HG02798 (cell line): ENCODE measurements at regions not wholly inside any gene's neighbourhood (a gene's known extent, or its start where the extent isn't known, plus 50 kb on each side); places are given as distances from the start of the nearest gene placed in this dataset.

ENCODE experiments used
- ATAC-seq: cut with Tn5 transposase; IDR thresholded peaks from one replicate; pipeline ENCODE4 v1.9.1; 2021; ENCODE audit warnings: mild to moderate bottlenecking; ENCODE audit not compliant: unreplicated experiment, poor library complexity

- ATAC-seq: no peak
These were observed 289.3 kb downstream of the SHOX2 start for GRCh38 chr3:157816896-157817295.

DNA sequence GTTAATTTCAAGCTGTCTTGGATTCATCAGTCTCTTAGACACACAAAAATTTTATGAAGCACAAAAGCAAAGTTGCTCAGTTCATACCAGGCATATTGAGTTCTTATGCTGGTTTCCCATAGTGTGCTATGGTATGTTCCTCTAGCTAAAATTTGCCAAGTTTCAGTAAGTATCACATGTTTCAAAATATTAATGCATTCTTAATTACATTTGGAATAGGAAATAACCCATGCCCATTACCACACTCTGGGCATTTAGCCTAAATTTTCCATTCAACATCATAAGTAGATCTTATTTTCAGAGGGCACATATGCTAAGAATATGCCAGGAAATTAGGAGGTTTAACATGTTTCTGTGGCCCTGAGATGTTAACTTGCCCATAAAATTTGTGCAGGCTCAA is 289.9 kb downstream of the SHOX2 start:
- ATAC-seq: no peak

DNA sequence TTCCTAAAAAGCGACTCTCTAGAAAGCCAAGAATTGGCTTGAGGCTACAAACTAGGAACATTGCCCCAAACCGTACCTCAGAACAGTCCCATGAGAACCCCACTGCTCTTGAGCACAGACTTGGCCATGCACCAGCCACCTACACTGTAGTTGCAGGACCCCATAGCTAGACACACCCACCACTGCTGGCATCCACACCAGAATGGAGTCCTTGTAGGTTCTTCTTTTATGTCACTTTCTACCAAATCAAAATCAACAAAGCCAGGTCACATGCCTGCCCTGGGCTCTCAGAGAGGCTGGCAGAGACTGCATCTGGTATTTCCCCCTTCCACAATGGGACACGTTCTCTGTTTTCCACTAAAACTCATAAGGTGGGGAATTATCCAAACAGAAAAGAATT is 290.5 kb downstream of the SHOX2 start:
- no peak for ATAC-seq

DNA sequence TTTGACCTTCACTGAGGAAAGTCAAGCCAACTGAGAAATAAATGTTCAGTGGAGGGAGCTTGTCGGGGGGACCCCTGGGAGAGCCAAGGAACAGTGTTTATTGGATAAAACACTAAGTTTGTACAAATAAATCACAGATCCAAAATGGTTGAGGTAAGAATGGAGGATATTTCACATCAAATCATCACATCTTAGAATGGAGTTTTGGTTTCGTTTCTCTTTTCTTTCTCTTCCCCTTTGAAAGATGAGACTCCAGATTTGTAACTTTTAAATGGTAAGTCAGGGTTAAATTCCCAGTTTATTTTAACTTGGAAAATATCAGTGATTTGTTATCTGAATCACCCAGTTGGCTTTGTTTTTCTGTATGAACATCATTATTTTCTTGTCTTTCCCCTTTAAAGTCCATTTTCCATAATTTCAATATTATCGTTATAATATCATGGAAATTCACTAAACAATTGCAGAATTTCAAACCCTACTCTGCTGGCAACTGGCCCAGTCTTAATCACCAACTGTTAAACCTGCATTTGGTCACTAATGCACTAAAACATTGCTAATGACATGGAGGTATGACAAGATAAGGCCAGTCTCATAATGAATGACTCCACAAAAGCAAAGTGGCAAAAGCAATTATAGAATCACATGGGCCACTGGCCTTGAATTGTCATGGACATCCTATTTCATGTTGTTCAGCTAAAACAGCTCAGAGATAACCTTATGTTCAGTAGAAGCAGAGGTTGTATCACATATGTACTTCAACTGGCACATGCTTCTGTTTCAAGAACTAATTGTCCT is 295.1 kb downstream of the SHOX2 start:
- no peak for ATAC-seq

DNA sequence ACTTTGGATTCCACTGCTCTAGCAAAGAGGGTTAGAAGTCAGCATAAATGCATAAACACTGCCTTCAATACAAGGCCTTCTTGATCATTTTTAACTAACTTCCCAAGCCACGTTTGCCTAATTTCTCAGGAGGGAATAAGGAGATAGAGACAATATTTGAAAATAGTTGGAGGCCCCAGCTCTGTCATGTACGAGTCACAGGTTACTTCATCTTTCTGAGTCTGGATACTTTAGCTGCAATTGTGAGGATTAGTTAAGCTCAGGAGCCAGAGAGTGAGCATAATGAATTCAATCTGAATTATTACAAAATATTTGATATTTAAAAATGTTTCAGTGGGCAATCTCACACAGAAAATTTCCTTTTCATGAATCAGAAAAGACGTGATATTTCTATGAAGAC is 298.9 kb downstream of the SHOX2 start:
- no peak for ATAC-seq

GRCh38 chr3:157805538-157805937 is 300.7 kb downstream of the SHOX2 start:
- ATAC-seq: no peak

- ATAC-seq: no peak
These were observed 291.6 kb upstream of the VEPH1 start for GRCh38 chr3:157794771-157795170.

DNA sequence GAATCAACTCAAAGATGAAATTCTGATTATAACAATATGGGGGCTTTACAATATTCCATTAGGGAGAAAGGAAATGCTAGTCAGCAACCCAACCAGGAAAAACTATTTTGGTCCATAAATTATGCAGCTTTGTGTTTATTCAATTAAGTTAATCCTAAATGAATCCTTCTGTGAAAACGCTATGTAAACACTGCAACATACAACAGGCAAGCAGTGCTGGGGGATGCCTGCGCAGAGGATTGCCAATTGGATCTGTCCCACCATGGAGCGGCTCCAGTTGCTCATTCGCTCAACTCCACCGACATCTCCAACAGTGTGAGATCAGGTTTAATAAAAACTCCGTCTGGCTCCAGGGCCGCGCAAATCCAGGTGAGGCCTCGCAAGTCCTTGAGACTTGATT is 290.5 kb upstream of the VEPH1 start:
- ATAC-seq: no peak

- no peak for ATAC-seq
These were observed 285.9 kb upstream of the VEPH1 start for GRCh38 chr3:157789162-157789561.

- no peak for ATAC-seq
These were observed 283.4 kb upstream of the VEPH1 start for GRCh38 chr3:157786618-157787017.

DNA sequence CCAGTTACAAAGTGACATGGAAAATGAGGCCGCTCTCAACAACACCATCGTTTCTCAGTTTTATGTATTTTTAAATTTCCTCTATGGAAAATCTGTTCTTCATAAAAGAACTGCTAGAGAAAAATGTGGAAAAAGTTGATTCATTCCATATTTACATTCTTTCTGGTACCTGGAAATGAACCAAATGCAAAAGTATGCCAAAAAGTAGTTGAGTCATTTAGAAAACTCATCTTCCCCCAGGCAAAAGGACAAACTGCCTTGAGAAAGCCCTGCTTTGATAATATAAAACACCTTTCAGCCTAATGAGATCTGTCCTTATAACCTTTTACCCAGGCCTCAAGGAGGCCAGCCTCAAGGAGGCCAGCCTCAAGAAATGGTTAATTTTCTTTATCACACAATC is 283.0 kb upstream of the VEPH1 start:
- no peak for ATAC-seq

DNA sequence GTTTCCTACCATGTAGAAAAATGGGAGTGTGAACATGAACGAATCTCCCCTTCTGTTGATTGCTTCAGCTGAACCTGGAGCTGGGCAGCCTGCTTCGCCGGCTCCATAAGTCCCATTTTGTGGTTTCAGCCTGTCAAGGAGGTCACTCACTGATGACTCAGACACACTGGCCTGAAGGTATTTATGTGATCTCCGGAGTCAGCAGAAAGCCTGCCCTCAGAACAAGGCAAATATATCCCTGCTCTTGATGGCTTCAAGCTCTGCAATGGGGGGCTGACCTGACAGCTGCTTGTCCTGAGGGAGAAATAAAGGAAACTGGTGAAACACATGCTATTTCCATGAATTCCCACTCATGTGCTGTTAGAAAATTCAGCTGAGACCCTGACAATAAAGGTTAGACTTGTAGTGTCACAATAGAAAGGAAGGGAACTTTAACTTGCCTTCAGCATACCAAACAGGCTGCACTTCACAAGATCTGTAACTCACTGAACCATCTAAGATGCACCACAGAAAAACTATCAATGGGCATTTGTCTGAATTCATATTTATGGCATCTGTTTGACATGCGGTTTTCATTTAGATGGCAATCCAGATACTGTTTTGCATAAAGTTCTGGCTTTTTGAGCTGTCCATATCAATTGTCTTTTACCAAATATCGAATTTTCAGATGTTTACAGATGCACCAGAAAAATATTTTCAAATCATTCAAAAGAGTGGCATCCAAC is 282.0 kb upstream of the VEPH1 start:
- ATAC-seq: no peak

- no peak for ATAC-seq
These were observed 279.0 kb upstream of the VEPH1 start for GRCh38 chr3:157782236-157782635.

- ATAC-seq: no peak
These were observed 273.6 kb upstream of the VEPH1 start for GRCh38 chr3:157776861-157777260.

DNA sequence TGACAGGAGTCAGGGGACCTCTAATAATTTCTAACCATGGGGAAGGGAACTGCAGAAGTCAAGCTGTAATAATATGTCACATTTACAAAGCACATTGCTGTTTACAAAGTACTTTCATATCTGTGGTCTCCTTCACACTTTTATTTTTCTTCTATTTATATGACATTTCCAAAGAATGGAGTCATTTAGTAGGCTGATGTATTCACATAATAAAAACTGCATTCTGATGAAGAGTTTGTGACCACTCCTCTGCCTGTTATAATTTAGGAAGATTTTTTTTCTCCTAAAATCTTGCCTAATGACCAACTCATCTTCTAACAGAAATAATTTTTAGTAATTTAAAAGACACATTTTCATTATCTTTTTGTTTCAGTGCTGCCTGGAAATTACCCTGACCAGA is 272.2 kb upstream of the VEPH1 start:
- no peak for ATAC-seq

DNA sequence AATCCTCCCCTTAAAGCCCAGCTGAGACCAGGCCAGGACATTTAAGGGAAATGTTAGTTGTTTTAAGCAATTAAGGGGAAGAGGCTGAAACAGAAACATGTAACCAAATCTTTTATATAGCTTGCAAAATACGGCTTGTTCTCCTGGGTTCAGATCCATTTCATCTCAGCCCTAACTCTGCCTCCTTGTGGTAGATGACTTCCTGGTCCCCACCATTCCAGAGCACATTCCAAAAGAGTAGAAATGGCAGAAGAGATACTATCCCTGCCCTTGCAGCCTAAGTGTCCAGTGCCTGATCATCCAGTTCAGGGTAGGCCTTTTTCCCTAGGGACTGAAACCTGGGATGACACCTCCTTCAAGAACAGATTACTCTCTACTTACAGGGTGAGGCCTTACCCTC is 266.2 kb upstream of the VEPH1 start:
- no peak for ATAC-seq

DNA sequence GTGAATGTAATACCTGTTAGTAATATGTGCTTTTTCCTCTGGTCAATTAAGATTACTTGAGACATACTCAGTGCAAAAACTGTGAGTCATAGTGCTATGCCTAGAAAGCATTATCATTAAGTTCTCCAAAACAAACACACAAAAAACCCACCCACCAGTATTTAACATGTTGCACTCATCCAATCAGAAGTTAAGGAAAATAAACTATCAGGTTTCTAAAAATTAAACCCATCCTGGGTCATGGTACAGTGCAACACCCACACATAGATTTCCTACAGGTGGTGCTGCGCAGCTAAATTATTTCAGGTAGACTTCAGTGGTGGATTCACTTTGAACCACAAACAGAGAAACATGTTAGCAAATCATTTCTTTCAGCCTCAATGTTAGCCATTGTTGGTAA is 264.4 kb upstream of the VEPH1 start:
- ATAC-seq: no peak

DNA sequence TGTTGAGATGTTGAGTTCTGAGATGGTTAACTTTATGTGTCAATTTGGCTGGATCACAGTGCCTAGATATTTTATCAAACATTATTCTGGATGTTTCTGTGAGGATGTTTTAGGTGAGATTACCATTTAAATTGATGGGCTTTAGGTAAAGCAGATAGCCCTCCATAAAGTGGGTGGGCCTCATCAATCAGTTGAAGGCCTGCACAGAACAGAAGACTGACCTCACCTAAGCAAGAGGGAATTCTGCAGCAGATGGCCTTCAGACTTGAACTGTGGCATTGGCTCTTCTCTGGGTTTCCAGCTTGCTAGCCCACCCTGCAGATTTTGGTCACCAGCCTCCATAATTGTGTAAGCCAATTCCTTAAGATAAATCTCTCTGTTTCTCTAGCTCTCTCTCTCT is 260.4 kb upstream of the VEPH1 start:
- no peak for ATAC-seq

DNA sequence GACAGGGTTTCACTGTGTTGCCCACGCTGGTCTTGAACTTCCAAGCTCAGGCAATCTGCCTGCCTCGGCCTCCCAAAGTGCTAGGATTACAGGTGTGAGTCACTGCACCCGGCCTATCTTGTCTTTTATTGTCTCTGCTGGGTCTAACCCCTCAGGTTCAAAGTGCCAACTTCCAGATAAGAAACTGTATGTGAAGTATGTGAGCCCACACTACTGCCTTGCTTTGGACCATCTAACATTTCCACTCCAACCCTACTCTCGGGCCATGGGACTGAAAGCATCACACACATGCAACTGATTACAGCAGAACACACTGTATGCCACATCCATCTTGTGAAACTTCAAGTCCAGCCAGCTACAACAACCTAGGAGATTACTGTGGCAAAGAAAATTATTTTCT is 256.1 kb upstream of the VEPH1 start:
- ATAC-seq: no peak

DNA sequence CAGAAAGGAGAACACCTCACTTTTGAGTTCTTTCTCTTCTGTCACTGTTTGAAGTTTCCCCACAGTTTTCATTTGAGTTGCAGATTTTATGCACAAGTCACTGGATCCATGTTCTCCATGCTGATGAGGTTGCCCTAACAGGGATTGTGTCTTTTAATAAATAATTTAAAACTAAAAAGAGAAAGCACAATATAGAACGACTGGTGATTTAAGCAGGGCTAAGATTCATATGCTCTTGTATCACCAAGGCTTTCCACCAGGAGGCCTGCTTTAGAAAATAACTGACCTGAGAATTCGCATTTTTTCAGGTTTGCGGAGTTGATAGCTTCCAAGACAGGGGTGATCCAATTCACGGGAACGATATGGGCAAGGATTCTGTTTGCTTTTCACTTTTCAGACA is 252.0 kb upstream of the VEPH1 start:
- no peak for ATAC-seq

- ATAC-seq: no peak
These were observed 251.2 kb upstream of the VEPH1 start for GRCh38 chr3:157754451-157754850.

GRCh38 chr3:157753787-157754136 is 250.5 kb upstream of the VEPH1 start:
- no peak for ATAC-seq
